Activated CD8-positive, alpha-beta T cell treated with anti-CD3 and anti-CD28 coated beads, Interleukin-2, amount 10 ng/mL, durations not matched to agents 7 days and 5 days (primary cell): ENCODE measurements at regions not wholly inside any gene's neighbourhood (a gene's known extent, or its start where the extent isn't known, plus 50 kb on each side); places are given as distances from the start of the nearest gene placed in this dataset.

Experiments used
- ATAC-seq: fragments of 150-1000 bp; cut with Tn5 transposase; one replicate; pipeline ENCODE4 v1.10.0; 2021; ENCODE audit warnings: moderate library complexity
- CTCF ChIA-PET: fragments of 350-600 bp; sonication (Branson Sonifier 250); formaldehyde crosslinking; loops from one replicate; lab custom pipeline; 2021; ENCODE audit warnings: antibody characterized with exemption; lab: Charles Lee
- POLR2A ChIA-PET: fragments of 350-600 bp; sonication (Branson Sonifier 250); formaldehyde crosslinking; loops from one replicate; lab custom pipeline; 2021; ENCODE audit warnings: antibody characterized with exemption; lab: Charles Lee
- DNase-seq: peaks from one replicate; pipeline ENCODE4 v3.0.0-alpha.2; 2020
- H3K27ac Mint-ChIP-seq: one replicate; pipeline ENCODE4 v1.8.0; 2021; ENCODE audit warnings: mild to moderate bottlenecking, mixed read lengths
- H3K27me3 Mint-ChIP-seq: one replicate; pipeline ENCODE4 v1.8.0; 2021; ENCODE audit warnings: low read depth, mixed read lengths
- H3K36me3 Mint-ChIP-seq: one replicate; pipeline ENCODE4 v1.8.0; 2021; ENCODE audit warnings: low read depth, mixed read lengths
- H3K4me1 Mint-ChIP-seq: one replicate; pipeline ENCODE4 v1.8.0; 2021; ENCODE audit warnings: low read depth, mixed read lengths
- H3K4me3 Mint-ChIP-seq: one replicate; pipeline ENCODE4 v1.8.0; 2021; ENCODE audit warnings: mild to moderate bottlenecking, mixed read lengths
- H3K9me3 Mint-ChIP-seq: one replicate; pipeline ENCODE4 v1.8.0; 2022; ENCODE audit warnings: mixed read lengths; ENCODE audit not compliant: insufficient read depth

DNA sequence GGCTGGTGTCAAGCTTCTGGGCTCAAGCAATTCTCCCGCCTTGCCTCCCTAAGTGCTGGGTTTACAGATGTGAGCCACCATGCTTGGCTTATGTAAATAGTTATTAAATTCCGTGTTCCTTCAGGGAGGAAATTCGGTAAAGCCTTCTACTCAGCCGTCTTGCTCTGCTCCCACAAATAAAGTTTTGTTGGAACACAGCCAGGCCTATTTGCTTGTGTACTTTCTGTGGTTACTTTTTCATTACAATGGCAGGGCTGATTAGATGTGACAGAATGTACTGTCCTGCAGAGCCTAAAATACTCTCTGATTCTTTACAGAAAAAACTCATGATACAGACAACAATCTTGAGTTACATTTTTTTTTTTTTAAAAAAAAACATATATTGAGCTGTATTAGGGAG is 68.8 kb upstream of the TACR1 start:
- POLR2A ChIA-PET: no interaction called here
- Mint-ChIP-seq H3K27me3 (no peaks in the 10 kb centered on the region), H3K4me3 (no peak overlapping the region), H3K9me3 (peaks cover 5% of the 10 kb centered on the region), H3K36me3 (no peaks in the 10 kb centered on the region), H3K4me1 (no peaks in the 10 kb centered on the region), H3K27ac (no peak overlapping the region)
- ATAC-seq: no peak
- no peak for DNase-seq
- CTCF ChIA-PET: no interaction called here

DNA sequence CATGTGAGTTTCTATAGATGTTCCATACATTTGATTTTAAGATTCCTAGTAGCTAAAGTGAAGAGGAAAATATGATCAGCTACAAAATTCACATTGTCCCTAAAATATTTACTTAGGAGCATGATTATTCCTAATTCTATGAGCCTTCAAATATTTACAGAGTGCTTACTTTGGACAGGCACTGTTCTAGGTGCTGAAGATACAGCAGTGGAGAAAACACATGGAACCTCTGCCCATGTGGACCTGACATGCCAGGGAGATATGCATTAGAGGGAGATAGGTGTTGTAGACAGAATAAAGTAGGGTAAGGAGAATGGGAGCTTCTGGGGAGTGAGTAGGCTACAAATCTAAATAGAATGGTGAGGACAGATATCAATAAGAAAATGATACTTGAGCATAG is 62.6 kb upstream of the TACR1 start:
- H3K9me3 Mint-ChIP-seq: peaks cover 7% of the 10 kb centered on the region
- no peak overlapping the region for H3K27ac Mint-ChIP-seq
- H3K4me1 Mint-ChIP-seq: no peaks in the 10 kb centered on the region
- ATAC-seq (no peak), DNase-seq (no peak)
- POLR2A ChIA-PET: no interaction called here
- no peak overlapping the region for H3K4me3 Mint-ChIP-seq
- no peaks in the 10 kb centered on the region for H3K36me3 Mint-ChIP-seq
- H3K27me3 Mint-ChIP-seq: no peaks in the 10 kb centered on the region
- CTCF ChIA-PET: no interaction called here

DNA sequence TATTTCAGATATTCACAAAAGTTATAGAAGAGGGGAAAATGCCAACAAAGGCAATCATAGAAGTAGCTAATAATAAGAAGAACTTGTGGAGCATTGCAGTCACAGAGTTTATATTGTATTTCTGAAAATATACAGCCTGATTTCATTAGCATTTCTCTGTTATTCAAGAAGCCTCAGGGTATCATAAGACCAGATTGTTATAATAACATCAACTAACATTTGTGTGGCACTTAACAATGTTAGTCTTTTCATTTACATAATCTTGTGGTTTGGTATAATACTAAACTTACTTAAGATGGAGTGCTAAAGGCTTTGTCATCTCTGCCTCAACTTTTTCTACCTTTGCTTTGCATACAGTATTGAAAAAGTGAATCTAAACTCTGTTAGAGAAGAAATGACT is 61.6 kb upstream of the TACR1 start:
- H3K27ac Mint-ChIP-seq: no peak overlapping the region
- H3K4me1 Mint-ChIP-seq: no peaks in the 10 kb centered on the region
- no peaks in the 10 kb centered on the region for H3K36me3 Mint-ChIP-seq
- peaks cover 7% of the 10 kb centered on the region for H3K9me3 Mint-ChIP-seq
- no peak for DNase-seq
- ChIA-PET POLR2A (no interaction called here), CTCF (no interaction called here)
- ATAC-seq: no peak
- no peak overlapping the region for H3K4me3 Mint-ChIP-seq
- no peaks in the 10 kb centered on the region for H3K27me3 Mint-ChIP-seq

DNA sequence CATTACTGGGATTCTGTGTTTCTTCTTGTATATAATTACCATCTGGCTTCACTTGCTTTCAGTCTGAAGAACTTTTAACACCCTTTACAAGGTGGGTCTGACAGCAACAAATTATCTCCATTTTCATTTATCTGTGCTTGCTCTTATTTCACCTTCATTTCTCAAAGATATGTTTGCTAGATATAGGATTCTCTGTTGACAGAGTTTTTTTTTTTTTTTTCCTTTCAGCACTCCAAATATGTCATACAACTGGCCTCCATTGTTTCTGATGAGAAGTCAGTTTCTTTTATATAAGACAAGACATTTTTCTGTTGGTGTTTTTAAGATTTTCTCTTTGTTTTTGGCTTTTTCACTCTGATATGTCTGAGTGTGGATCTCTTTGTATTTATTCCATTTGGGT is 59.3 kb upstream of the TACR1 start:
- no peak overlapping the region for H3K4me3 Mint-ChIP-seq
- H3K9me3 Mint-ChIP-seq: peaks cover 14% of the 10 kb centered on the region
- no peak overlapping the region for H3K27ac Mint-ChIP-seq
- ChIA-PET CTCF (no interaction called here), POLR2A (no interaction called here)
- no peaks in the 10 kb centered on the region for H3K27me3 Mint-ChIP-seq
- no peaks in the 10 kb centered on the region for H3K4me1 Mint-ChIP-seq
- no peaks in the 10 kb centered on the region for H3K36me3 Mint-ChIP-seq
- no peak for ATAC-seq
- DNase-seq: no peak

DNA sequence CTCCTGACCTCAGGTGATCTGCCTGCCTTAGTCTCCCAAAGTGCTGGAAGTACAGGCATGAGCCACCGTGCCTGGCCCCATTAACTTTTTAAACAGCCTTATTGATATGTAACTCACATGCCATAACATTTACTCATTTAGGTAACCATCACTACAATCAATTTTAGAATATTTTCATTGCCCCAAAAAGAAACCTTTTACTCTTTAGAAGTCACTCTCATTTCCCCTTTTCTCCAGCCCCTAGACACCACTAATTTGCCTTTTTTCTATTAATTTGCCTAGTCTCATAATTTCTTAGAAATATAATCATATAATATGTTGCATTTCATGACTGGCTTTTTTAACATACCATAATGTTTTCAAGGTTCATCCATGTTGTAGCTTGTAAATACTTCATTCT is 57.2 kb upstream of the TACR1 start:
- POLR2A ChIA-PET: no interaction called here
- no peak for ATAC-seq
- H3K4me3 Mint-ChIP-seq: no peak overlapping the region
- H3K27me3 Mint-ChIP-seq: no peaks in the 10 kb centered on the region
- CTCF ChIA-PET: no interaction called here
- no peaks in the 10 kb centered on the region for H3K4me1 Mint-ChIP-seq
- H3K36me3 Mint-ChIP-seq: no peaks in the 10 kb centered on the region
- no peak overlapping the region for H3K27ac Mint-ChIP-seq
- DNase-seq: no peak
- H3K9me3 Mint-ChIP-seq: peaks cover 16% of the 10 kb centered on the region

DNA sequence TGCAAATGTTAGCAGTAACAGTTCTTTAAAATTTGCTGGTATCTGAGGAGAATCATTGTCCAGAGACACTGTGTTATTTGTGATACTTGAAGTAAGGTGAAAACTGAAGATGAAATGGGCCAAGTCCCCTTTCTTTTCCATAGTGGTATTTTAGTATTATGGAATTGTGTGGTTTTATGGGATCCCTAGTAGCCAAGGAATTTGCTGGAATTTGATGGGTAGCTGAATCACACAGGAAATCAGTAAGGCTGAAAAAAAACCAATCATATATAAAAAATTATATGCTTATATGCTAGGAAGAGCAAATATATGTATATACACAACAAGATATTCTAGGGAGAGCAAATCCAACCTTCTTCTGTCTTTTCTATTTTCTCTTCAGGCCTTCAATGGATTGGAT is 54.2 kb upstream of the TACR1 start:
- Mint-ChIP-seq H3K4me1 (no peaks in the 10 kb centered on the region), H3K36me3 (no peaks in the 10 kb centered on the region), H3K27ac (no peak overlapping the region), H3K9me3 (peaks cover 24% of the 10 kb centered on the region), H3K27me3 (no peaks in the 10 kb centered on the region), H3K4me3 (no peak overlapping the region)
- POLR2A ChIA-PET: no interaction called here
- ATAC-seq (no peak), DNase-seq (no peak)
- CTCF ChIA-PET: no interaction called here

DNA sequence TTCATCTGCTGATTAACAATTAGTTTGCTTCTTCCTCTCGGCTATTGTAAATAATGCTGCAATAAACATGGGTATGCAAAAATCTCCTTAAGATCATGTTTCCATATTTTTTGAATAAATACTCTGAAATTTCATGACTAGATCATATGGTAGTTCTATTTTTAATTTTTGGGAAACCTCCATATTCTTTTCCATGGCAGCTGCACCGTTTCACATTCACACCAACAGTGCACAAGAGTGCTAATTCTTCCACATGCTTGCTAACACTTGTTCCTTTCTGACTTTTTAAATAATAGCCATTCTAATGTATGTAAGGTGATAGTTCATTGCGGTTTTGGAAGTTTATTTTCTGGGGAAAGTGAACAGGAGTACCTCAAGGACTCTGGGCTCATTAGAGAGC is 52.6 kb upstream of the TACR1 start:
- H3K27me3 Mint-ChIP-seq: no peaks in the 10 kb centered on the region
- H3K27ac Mint-ChIP-seq: no peak overlapping the region
- POLR2A ChIA-PET: no interaction called here
- CTCF ChIA-PET: no interaction called here
- no peaks in the 10 kb centered on the region for H3K36me3 Mint-ChIP-seq
- H3K4me3 Mint-ChIP-seq: no peak overlapping the region
- ATAC-seq: no peak
- no peak for DNase-seq
- no peaks in the 10 kb centered on the region for H3K4me1 Mint-ChIP-seq
- peaks cover 17% of the 10 kb centered on the region for H3K9me3 Mint-ChIP-seq
